Common myeloid progenitor, CD34-positive (primary cell): ENCODE measurements at regions not wholly inside any gene's neighbourhood (a gene's known extent, or its start where the extent isn't known, plus 50 kb on each side); places are given as distances from the start of the nearest gene placed in this dataset.

Experiments used
- CTCF ChIA-PET: fragments of 350-600 bp; sonication (Branson Sonifier 250); formaldehyde crosslinking; loops from one replicate; lab custom pipeline; 2021; ENCODE audit warnings: antibody characterized with exemption; lab: Charles Lee
- POLR2A ChIA-PET: fragments of 350-600 bp; sonication (Branson Sonifier 250); formaldehyde crosslinking; loops from one replicate; lab custom pipeline; 2021; ENCODE audit warnings: antibody characterized with exemption; lab: Charles Lee
- DNase-seq, 3 donors: peaks; one replicate each; pipeline versions ENCODE4 v3.0.0 to v3.0.0-alpha.2; 2013
- H3K27ac ChIP-seq, 2 experiments: 1 replicate in 1 of 2; 2 replicates in 1 of 2; pipeline ENCODE4 v1.7.0; 2013; ENCODE audit warnings: inconsistent platforms in 2 of 2, low read length in 2 of 2, mild to moderate bottlenecking in 2 of 2, low read depth in 1 of 2, moderate library complexity in 1 of 2; ENCODE audit not compliant: severe bottlenecking in 2 of 2, insufficient read depth in 1 of 2, poor library complexity in 1 of 2
- H3K27me3 ChIP-seq, 5 experiments: replicated peaks in 2 of 5; 1 replicate in 3 of 5; 2 replicates in 2 of 5; pipeline versions ENCODE4 v1.6.1 to v1.7.0; 2013; ENCODE audit warnings: low read length in 4 of 5, mild to moderate bottlenecking in 2 of 5, moderate library complexity in 2 of 5, inconsistent platforms in 1 of 5; ENCODE audit not compliant: insufficient read depth in 5 of 5, control insufficient read depth in 4 of 5
- H3K36me3 ChIP-seq, 4 experiments: 1 replicate in 2 of 4; 2 replicates in 2 of 4; pipeline versions ENCODE4 v1.6.1 to v1.7.0; 2013; ENCODE audit warnings: low read length in 3 of 4, control low read depth in 1 of 4, mild to moderate bottlenecking in 1 of 4; ENCODE audit not compliant: control insufficient read depth in 4 of 4, insufficient read depth in 4 of 4
- H3K4me1 ChIP-seq, 4 experiments: 1 replicate in 3 of 4; 2 replicates in 1 of 4; pipeline versions ENCODE4 v1.6.1 to v1.7.1; 2013; ENCODE audit warnings: low read length in 3 of 4, mild to moderate bottlenecking in 3 of 4, control low read depth in 1 of 4, inconsistent platforms in 1 of 4, moderate library complexity in 1 of 4; ENCODE audit not compliant: control insufficient read depth in 4 of 4, insufficient read depth in 4 of 4; ENCODE audit errors: control extremely low read depth in 1 of 4
- H3K4me3 ChIP-seq, 7 experiments: 1 replicate in 4 of 7; 2 replicates in 3 of 7; pipeline versions ENCODE4 v1.5.1 to v1.7.0; 2013; ENCODE audit warnings: mild to moderate bottlenecking in 7 of 7, low read length in 6 of 7, moderate library complexity in 6 of 7, inconsistent platforms in 2 of 7, low read depth in 2 of 7, control low read depth in 1 of 7; ENCODE audit not compliant: insufficient read depth in 4 of 7, control insufficient read depth in 1 of 7; ENCODE audit errors: extremely low read depth in 1 of 7
- H3K9me3 ChIP-seq, 5 experiments: 1 replicate in 4 of 5; 2 replicates in 1 of 5; pipeline versions ENCODE4 v1.6.1 to v1.7.1; 2013; ENCODE audit warnings: low read length in 4 of 5, mild to moderate bottlenecking in 2 of 5, inconsistent platforms in 1 of 5, low read depth in 1 of 5, moderate library complexity in 1 of 5; ENCODE audit not compliant: control insufficient read depth in 4 of 5, insufficient read depth in 2 of 5; ENCODE audit errors: control extremely low read depth in 1 of 5
- WGBS: methylation state at CpG from one replicate; pipeline ENCODE4 v1.1.5; 2013; ENCODE audit not compliant: insufficient coverage; 5-methylcytosine and 5-hydroxymethylcytosine counted together

DNA sequence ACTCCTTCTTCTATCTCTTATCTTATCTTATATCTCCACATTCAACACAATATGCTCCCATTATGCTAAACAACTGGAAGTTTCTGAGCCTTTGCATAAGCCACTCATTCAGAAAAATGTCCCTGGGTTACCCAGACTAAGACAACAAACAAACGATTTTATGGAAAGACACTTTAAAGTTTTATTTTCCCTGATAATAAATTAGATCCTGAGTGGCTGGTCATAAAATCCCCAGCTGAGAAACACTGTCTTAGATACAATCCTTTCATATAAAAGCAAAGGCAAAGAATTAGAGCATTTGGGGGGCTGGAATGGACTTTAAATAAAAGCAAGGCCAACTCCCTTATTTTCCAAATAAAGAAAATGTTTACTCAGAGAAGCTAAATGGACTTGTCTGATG lies 322.3 kb downstream of the GBE1 start:
- ChIA-PET CTCF (interaction anchor here (0.7 kb wide), 1 partner anchor 15 kb away, joined by 3 read pairs; no protein-coding TSS in a partner anchor), POLR2A (no interaction called here)
- Histone ChIP-seq H3K9me3 (no peaks in the 10 kb centered on the region), H3K4me1 (no peaks in the 10 kb centered on the region), H3K27ac (no peak overlapping the region), H3K4me3 (no peak overlapping the region), H3K36me3 (no peaks in the 10 kb centered on the region), H3K27me3 (no peaks in the 10 kb centered on the region)
- no CpG with 5 or more reads among the region's 1 CpG for WGBS
- DNase-seq: no peak

GRCh38 chr3:81437683-81438082 lies 323.8 kb downstream of the GBE1 start:
- Histone ChIP-seq H3K27ac (no peak overlapping the region), H3K4me3 (no peak overlapping the region), H3K27me3 (no peaks in the 10 kb centered on the region), H3K36me3 (no peaks in the 10 kb centered on the region), H3K9me3 (no peaks in the 10 kb centered on the region), H3K4me1 (no peaks in the 10 kb centered on the region)
- ChIA-PET CTCF (interaction anchor here (1.1 to 1.9 kb wide), 3 partner anchors 10 to 16 kb away, joined by 3 to 7 read pairs (median 3); no protein-coding TSS in a partner anchor), POLR2A (no interaction called here)
- no peak for DNase-seq
- 100% methylated on average over 2 of the region's 3 CpGs for WGBS

GRCh38 chr3:81436182-81436581 lies 325.3 kb downstream of the GBE1 start:
- ChIA-PET CTCF (interaction anchor here (1.3 to 1.9 kb wide), 2 partner anchors 8 to 15 kb away, joined by 3 to 7 read pairs; no protein-coding TSS in a partner anchor), POLR2A (no interaction called here)
- no peak overlapping the region for H3K4me3 ChIP-seq
- no CpG with 5 or more reads among the region's 3 CpGs for WGBS
- no peak for DNase-seq
- no peaks in the 10 kb centered on the region for H3K9me3 ChIP-seq
- H3K36me3 ChIP-seq: no peaks in the 10 kb centered on the region
- H3K4me1 ChIP-seq: no peaks in the 10 kb centered on the region
- H3K27me3 ChIP-seq: no peaks in the 10 kb centered on the region
- no peak overlapping the region for H3K27ac ChIP-seq

DNA sequence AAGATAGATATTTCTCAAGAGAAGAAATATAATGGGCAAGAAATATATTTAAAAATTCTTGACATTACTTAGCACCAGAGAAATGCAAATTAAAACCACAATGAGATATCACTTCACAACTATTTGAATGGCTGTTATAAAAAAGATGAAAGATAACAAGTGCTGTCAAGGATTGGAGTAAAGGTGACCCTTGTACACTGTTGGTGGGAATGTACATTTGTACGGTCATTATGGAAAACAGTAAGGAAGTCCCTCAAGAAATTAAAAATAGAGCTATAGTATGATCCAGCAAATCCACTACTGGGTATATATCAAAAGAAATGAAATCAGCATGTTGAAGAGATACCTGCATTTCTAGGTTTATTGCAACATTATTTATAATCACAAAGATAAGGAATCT lies 326.4 kb downstream of the GBE1 start:
- Histone ChIP-seq H3K4me1 (no peaks in the 10 kb centered on the region), H3K4me3 (no peak overlapping the region), H3K9me3 (no peaks in the 10 kb centered on the region), H3K36me3 (no peaks in the 10 kb centered on the region), H3K27me3 (no peaks in the 10 kb centered on the region), H3K27ac (no peak overlapping the region)
- CTCF ChIA-PET: no interaction called here
- WGBS: 100% methylated on average over 1 of the region's 1 CpG
- POLR2A ChIA-PET: no interaction called here
- DNase-seq: no peak

- POLR2A ChIA-PET: no interaction called here
- DNase-seq: no peak
- no peak overlapping the region for H3K27ac ChIP-seq
- no peaks in the 10 kb centered on the region for H3K9me3 ChIP-seq
- no peaks in the 10 kb centered on the region for H3K36me3 ChIP-seq
- WGBS: no CpG with 5 or more reads among the region's 3 CpGs
- H3K27me3 ChIP-seq: no peaks in the 10 kb centered on the region
- CTCF ChIA-PET: no interaction called here
- no peak overlapping the region for H3K4me3 ChIP-seq
- no peaks in the 10 kb centered on the region for H3K4me1 ChIP-seq
These were observed 327.3 kb downstream of the GBE1 start for GRCh38 chr3:81434161-81434560.

GRCh38 chr3:81433675-81434074 lies 327.8 kb downstream of the GBE1 start:
- Histone ChIP-seq H3K27me3 (no peaks in the 10 kb centered on the region), H3K4me1 (no peaks in the 10 kb centered on the region), H3K36me3 (no peaks in the 10 kb centered on the region), H3K4me3 (no peak overlapping the region), H3K9me3 (no peaks in the 10 kb centered on the region), H3K27ac (no peak overlapping the region)
- WGBS: no CpG with 5 or more reads among the region's 3 CpGs
- no peak for DNase-seq
- ChIA-PET CTCF (no interaction called here), POLR2A (no interaction called here)

DNA sequence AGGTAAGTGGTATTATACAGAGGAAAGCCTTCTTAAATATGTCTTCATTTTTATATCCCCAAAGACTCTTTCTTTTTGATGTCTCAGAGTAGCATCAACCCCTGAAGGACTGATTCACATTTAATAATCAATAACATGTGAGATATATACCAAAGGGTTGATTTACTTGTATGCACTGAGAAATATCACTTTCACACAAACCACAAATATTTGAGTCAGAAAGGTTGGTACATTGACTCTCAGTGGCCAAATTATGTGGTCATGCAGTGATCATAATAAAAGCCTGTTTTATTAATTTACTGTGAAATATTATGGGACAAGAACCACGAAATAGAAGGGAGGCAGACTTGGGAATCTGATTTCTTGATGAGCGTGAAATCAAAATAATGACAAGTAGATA lies 329.0 kb downstream of the GBE1 start:
- Histone ChIP-seq H3K27me3 (no peaks in the 10 kb centered on the region), H3K27ac (no peak overlapping the region), H3K4me3 (no peak overlapping the region), H3K4me1 (no peaks in the 10 kb centered on the region), H3K36me3 (no peaks in the 10 kb centered on the region), H3K9me3 (no peaks in the 10 kb centered on the region)
- no CpG with 5 or more reads among the region's 2 CpGs for WGBS
- ChIA-PET POLR2A (no interaction called here), CTCF (no interaction called here)
- no peak for DNase-seq
